ENCODE measurements at regions not wholly inside any gene's neighbourhood (a gene's known extent, or its start where the extent isn't known, plus 50 kb on each side); places are given as distances from the start of the nearest gene placed in this dataset.
"Not testable (repeated sequence)": the region's sequence is repeated elsewhere in the genome, so short reads cannot be mapped to it uniquely, and the experiment has no call there.

- no peak for DNase-seq
These were observed 75.7 kb upstream of the BNIP2 start for GRCh38 chr15:59764775-59765174.

- DNase-seq: no peak
These were observed 73.4 kb upstream of the BNIP2 start for GRCh38 chr15:59762558-59762957.

- not testable (repeated sequence) for DNase-seq
These were observed 71.1 kb upstream of the BNIP2 start for GRCh38 chr15:59760256-59760655.

GRCh38 chr15:59751552-59752413 lies 62.7 kb upstream of the BNIP2 start:
- peak; percentile 6 to 7 for DNase-seq

GRCh38 chr15:59746777-59747176 lies 57.7 kb upstream of the BNIP2 start:
- no peak for DNase-seq

GRCh38 chr15:59741274-59741906 lies 52.3 kb upstream of the BNIP2 start:
- no peak for DNase-seq

- DNase-seq: no peak
These were observed 50.6 kb upstream of the BNIP2 start for GRCh38 chr15:59739557-59740186.

All from activated CD4-positive, alpha-beta T cell treated with anti-CD3 and anti-CD28 coated beads for 4 hours (primary cell).